BLaER1 (cell line): ENCODE measurements at regions not wholly inside any gene's neighbourhood (a gene's known extent, or its start where the extent isn't known, plus 50 kb on each side); places are given as distances from the start of the nearest gene placed in this dataset.

Experiments used
- H3K27ac ChIP-seq: shearing (Covaris generic); formaldehyde crosslinking; 2 replicates; pipeline ENCODE4 v1.8.1; 2022
- H3K27me3 ChIP-seq: shearing (Covaris generic); formaldehyde crosslinking; 2 replicates; pipeline ENCODE4 v1.8.1; 2022
- H3K36me3 ChIP-seq: shearing (Covaris generic); formaldehyde crosslinking; 2 replicates; pipeline ENCODE4 v1.8.1; 2022
- H3K4me1 ChIP-seq: shearing (Covaris generic); formaldehyde crosslinking; 2 replicates; pipeline ENCODE4 v1.8.1; 2022
- H3K4me2 ChIP-seq: shearing (Covaris generic); formaldehyde crosslinking; 2 replicates; pipeline ENCODE4 v1.8.1; 2022
- H3K4me3 ChIP-seq: shearing (Covaris generic); formaldehyde crosslinking; 2 replicates; pipeline ENCODE4 v1.8.1; 2022
- H3K9ac ChIP-seq: shearing (Covaris generic); formaldehyde crosslinking; 2 replicates; pipeline ENCODE4 v1.8.1; 2022
- H3K9me3 ChIP-seq: shearing (Covaris generic); formaldehyde crosslinking; 2 replicates; pipeline ENCODE4 v1.8.1; 2022
- H4K20me1 ChIP-seq: shearing (Covaris generic); formaldehyde crosslinking; 2 replicates; pipeline ENCODE4 v1.8.1; 2022
- Cebpa-rat ChIP-seq: shearing (Covaris generic); IDR thresholded peaks from 2 replicates; pipeline ENCODE4 v1.8.1; 2022

- Histone ChIP-seq H3K4me2 (no peak overlapping the region), H3K9ac (no peak overlapping the region), H3K27ac (no peak overlapping the region), H4K20me1 (no peaks in the 10 kb centered on the region), H3K4me1 (no peaks in the 10 kb centered on the region), H3K36me3 (no peaks in the 10 kb centered on the region), H3K4me3 (no peak overlapping the region), H3K9me3 (no peaks in the 10 kb centered on the region), H3K27me3 (no peaks in the 10 kb centered on the region)
- TF ChIP-seq Cebpa-rat: no peak
Observed at GRCh38 chr2:145832681-145833080, 1312.8 kb upstream of the ZEB2 start.

- Histone ChIP-seq H4K20me1 (no peaks in the 10 kb centered on the region), H3K9me3 (no peaks in the 10 kb centered on the region), H3K27ac (no peak overlapping the region), H3K36me3 (no peaks in the 10 kb centered on the region), H3K27me3 (no peaks in the 10 kb centered on the region), H3K9ac (no peak overlapping the region), H3K4me1 (no peaks in the 10 kb centered on the region), H3K4me2 (no peak overlapping the region), H3K4me3 (no peak overlapping the region)
- TF ChIP-seq Cebpa-rat: no peak
Observed at GRCh38 chr2:145829931-145830330, 1310.0 kb upstream of the ZEB2 start.

GRCh38 chr2:145827235-145827634, 1307.3 kb upstream of the ZEB2 start:
- H3K4me1 ChIP-seq: no peaks in the 10 kb centered on the region
- H3K9me3 ChIP-seq: no peaks in the 10 kb centered on the region
- no peak overlapping the region for H3K4me3 ChIP-seq
- H3K36me3 ChIP-seq: no peaks in the 10 kb centered on the region
- no peak overlapping the region for H3K9ac ChIP-seq
- no peaks in the 10 kb centered on the region for H4K20me1 ChIP-seq
- H3K4me2 ChIP-seq: no peak overlapping the region
- TF ChIP-seq Cebpa-rat: no peak
- H3K27ac ChIP-seq: no peak overlapping the region
- no peaks in the 10 kb centered on the region for H3K27me3 ChIP-seq

- Histone ChIP-seq H3K9me3 (no peaks in the 10 kb centered on the region), H3K4me2 (no peak overlapping the region), H3K27ac (no peak overlapping the region)
Observed at GRCh38 chr2:145824384-145824783, 1304.5 kb upstream of the ZEB2 start.

GRCh38 chr2:145822892-145823534, 1303.1 kb upstream of the ZEB2 start:
- no peak overlapping the region for H3K4me2 ChIP-seq
- H3K4me1 ChIP-seq: no peaks in the 10 kb centered on the region
- no peak for TF ChIP-seq Cebpa-rat
- no peaks in the 10 kb centered on the region for H3K36me3 ChIP-seq
- no peaks in the 10 kb centered on the region for H3K9me3 ChIP-seq
- H3K9ac ChIP-seq: no peak overlapping the region
- no peaks in the 10 kb centered on the region for H3K27me3 ChIP-seq
- H3K4me3 ChIP-seq: no peak overlapping the region
- H3K27ac ChIP-seq: no peak overlapping the region
- H4K20me1 ChIP-seq: no peaks in the 10 kb centered on the region

More at GRCh38 chr2:145824384-145824783, 1304.5 kb upstream of the ZEB2 start:
- Histone ChIP-seq H3K4me1 (no peaks in the 10 kb centered on the region), H3K36me3 (no peaks in the 10 kb centered on the region), H3K27me3 (no peaks in the 10 kb centered on the region), H3K4me3 (no peak overlapping the region), H3K9ac (no peak overlapping the region), H4K20me1 (no peaks in the 10 kb centered on the region)
- TF ChIP-seq Cebpa-rat: no peak

GRCh38 chr2:145820651-145821050, 1300.7 kb upstream of the ZEB2 start:
- Histone ChIP-seq H3K4me2 (no peak overlapping the region), H3K4me1 (no peaks in the 10 kb centered on the region), H3K9me3 (no peaks in the 10 kb centered on the region), H3K9ac (no peak overlapping the region), H3K27me3 (no peaks in the 10 kb centered on the region), H3K27ac (no peak overlapping the region), H3K4me3 (no peak overlapping the region), H4K20me1 (no peaks in the 10 kb centered on the region), H3K36me3 (no peaks in the 10 kb centered on the region)
- no peak for TF ChIP-seq Cebpa-rat

- no peak overlapping the region for H3K4me3 ChIP-seq
- no peak overlapping the region for H3K27ac ChIP-seq
- H4K20me1 ChIP-seq: no peaks in the 10 kb centered on the region
- H3K9ac ChIP-seq: no peak overlapping the region
- H3K4me2 ChIP-seq: no peak overlapping the region
- H3K4me1 ChIP-seq: no peaks in the 10 kb centered on the region
- H3K36me3 ChIP-seq: no peaks in the 10 kb centered on the region
- no peaks in the 10 kb centered on the region for H3K9me3 ChIP-seq
- no peak for TF ChIP-seq Cebpa-rat
- no peaks in the 10 kb centered on the region for H3K27me3 ChIP-seq
Observed at GRCh38 chr2:145818890-145819504, 1299.1 kb upstream of the ZEB2 start.

GRCh38 chr2:145815933-145816332, 1296.0 kb upstream of the ZEB2 start:
- Histone ChIP-seq H3K9me3 (no peaks in the 10 kb centered on the region), H3K27ac (no peak overlapping the region), H3K27me3 (no peaks in the 10 kb centered on the region), H3K36me3 (no peaks in the 10 kb centered on the region), H3K4me2 (no peak overlapping the region), H4K20me1 (no peaks in the 10 kb centered on the region), H3K4me3 (no peak overlapping the region), H3K9ac (no peak overlapping the region), H3K4me1 (no peaks in the 10 kb centered on the region)
- no peak for TF ChIP-seq Cebpa-rat

- Histone ChIP-seq H3K27ac (no peak overlapping the region), H4K20me1 (no peaks in the 10 kb centered on the region), H3K27me3 (no peaks in the 10 kb centered on the region), H3K4me2 (no peak overlapping the region), H3K9ac (no peak overlapping the region), H3K4me1 (no peaks in the 10 kb centered on the region), H3K4me3 (no peak overlapping the region), H3K9me3 (no peaks in the 10 kb centered on the region), H3K36me3 (no peaks in the 10 kb centered on the region)
- TF ChIP-seq Cebpa-rat: no peak
Observed at GRCh38 chr2:145813481-145813880, 1293.6 kb upstream of the ZEB2 start.

GRCh38 chr2:145812165-145812554, 1292.2 kb upstream of the ZEB2 start:
- TF ChIP-seq Cebpa-rat: no peak
- Histone ChIP-seq H3K27ac (no peak overlapping the region), H3K36me3 (no peaks in the 10 kb centered on the region), H3K27me3 (no peaks in the 10 kb centered on the region), H3K4me2 (no peak overlapping the region), H3K9ac (no peak overlapping the region), H4K20me1 (no peaks in the 10 kb centered on the region), H3K4me1 (no peaks in the 10 kb centered on the region), H3K9me3 (no peaks in the 10 kb centered on the region), H3K4me3 (no peak overlapping the region)
